Stimulated activated naive CD4-positive, alpha-beta T cell treated with Interleukin-2 at 50 U/mL for 16 hours (primary cell): ENCODE measurements at regions not wholly inside any gene's neighbourhood (a gene's known extent, or its start where the extent isn't known, plus 50 kb on each side); places are given as distances from the start of the nearest gene placed in this dataset.

Experiments used
- DNase-seq: peaks from one replicate; lab custom pipeline; 2025; lab: John Stamatoyannopoulos, UW

DNA sequence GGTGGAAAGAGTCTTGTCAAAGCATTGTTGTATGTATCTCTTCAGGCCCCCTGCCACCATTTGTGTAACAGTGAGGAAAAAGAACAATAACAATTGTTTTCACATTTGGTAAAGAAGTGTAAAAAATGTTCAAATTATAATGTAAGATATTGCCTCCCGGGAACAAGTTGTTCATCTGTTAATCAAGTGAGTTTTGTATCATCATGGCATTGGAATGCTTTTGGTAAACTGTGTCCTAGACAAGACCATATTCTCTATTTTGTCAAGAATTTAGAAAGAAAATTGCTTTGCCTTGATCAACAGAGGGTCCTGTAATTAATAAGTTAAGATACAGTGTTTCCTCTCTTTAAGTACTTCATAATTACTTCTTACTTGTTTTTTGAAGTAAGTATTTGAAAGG, 692.0 kb upstream of the NR5A2 start:
- no peak for DNase-seq

- no peak for DNase-seq
Observed at GRCh38 chr1:199336745-199337640, 690.5 kb upstream of the NR5A2 start.

- DNase-seq, result no peak
Observed at GRCh38 chr1:199338760-199339159, 688.8 kb upstream of the NR5A2 start.

GRCh38 chr1:199352351-199352750, 675.2 kb upstream of the NR5A2 start:
- no peak for DNase-seq

- no peak for DNase-seq
Observed at GRCh38 chr1:199353906-199354305, 673.6 kb upstream of the NR5A2 start.

- DNase-seq, result no peak
Observed at GRCh38 chr1:199356561-199356960, 670.9 kb upstream of the NR5A2 start.

DNA sequence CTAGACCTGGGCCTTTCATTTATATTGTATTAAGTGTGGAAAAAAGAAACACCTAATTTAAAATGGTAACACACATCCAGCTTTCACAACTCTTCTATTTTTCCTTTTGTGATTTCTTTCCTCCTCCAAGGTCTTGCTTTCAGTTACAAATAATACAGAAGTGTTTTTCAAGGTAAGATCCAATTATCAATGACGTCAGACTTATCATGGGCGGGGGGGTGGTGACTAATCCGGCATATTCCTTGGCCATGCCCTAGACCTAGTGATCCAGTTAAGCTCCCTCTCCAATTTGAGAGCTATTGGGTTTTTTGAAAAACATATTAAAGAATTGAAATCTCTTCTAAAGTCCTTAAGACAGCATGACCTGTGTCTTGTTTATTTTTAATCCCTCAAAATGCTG, 669.9 kb upstream of the NR5A2 start:
- no peak for DNase-seq

GRCh38 chr1:199362996-199363395, 664.5 kb upstream of the NR5A2 start:
- DNase-seq, result no peak

GRCh38 chr1:199373139-199373538, 654.4 kb upstream of the NR5A2 start:
- DNase-seq, result no peak

- DNase-seq, result no peak
Observed at GRCh38 chr1:199377211-199377610, 650.3 kb upstream of the NR5A2 start.

DNA sequence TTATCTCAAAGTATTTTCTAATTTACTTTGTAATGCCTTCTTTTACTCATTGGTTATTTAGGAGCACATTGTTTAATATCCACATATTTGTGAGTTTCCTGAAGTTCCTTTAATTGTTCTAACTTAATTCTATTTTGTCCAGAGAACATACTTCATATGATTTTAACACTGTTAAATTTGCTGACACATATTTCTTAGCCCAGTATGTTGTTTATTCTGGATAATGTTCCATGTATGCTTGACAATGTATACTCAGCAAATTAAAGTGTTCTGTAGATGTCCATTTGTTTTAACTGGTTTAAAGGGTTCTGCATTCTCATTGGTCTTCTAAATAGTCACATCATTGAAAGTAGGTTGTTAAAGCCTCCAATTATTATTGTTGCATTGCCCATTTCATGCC, 643.7 kb upstream of the NR5A2 start:
- DNase-seq, result no peak

GRCh38 chr1:199394856-199395255, 632.7 kb upstream of the NR5A2 start:
- no peak for DNase-seq

DNA sequence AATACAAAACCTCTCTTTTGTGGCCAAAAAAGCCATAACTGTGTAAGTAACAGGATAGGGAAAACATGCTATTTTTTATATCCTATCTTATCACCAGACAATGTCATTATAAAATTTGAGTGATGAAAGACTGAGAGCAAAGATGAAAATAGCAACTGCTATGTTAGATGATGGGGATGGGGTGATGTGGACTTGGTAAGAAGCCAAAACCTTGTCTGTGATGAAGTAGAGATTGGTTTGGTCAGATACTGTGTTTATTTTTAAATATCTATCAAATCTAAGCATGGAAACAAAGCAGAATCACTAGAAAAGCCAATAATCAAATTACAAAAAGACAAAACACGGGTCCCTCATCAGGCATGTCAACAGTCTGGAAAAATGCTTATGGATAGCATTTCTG, 631.1 kb upstream of the NR5A2 start:
- DNase-seq, result no peak

DNA sequence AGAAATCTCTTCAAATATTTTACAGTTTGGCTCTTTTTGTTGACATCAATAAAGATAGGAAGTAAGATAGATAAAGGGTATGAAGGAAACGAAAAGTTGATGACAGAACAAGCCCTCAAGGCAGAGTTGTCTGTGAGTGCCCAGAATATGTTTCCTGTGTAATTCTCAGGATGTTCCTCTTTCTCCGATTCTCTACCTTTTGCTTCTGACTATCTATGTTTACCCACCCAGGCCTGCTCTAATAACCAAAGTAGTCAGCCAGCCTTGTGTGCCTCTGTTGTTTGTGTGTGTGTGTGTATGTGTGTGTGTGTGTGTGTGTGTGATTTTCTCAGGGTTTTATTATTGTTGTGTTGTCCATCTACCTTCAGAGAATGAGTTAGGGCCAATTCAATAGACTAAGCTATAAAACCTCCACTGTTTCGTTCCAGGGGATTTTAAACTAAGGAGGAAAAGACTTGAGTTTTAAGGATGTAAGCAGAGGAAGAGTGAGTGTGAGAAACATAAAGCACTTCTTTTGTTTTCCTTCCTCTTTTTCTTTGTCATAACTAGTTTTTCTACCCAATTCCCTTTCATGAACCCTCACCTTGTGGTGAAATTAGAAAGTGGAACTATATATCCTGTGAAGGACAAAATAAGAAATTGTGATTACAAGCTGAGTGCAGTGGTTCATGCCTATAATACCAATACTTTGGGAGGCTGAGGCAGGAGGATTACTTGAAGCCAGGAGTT, 627.4 kb upstream of the NR5A2 start:
- no peak for DNase-seq

- DNase-seq, result no peak
Observed at GRCh38 chr1:199403531-199404116, 623.9 kb upstream of the NR5A2 start.

- no peak for DNase-seq
Observed at GRCh38 chr1:199404191-199404590, 623.3 kb upstream of the NR5A2 start.

DNA sequence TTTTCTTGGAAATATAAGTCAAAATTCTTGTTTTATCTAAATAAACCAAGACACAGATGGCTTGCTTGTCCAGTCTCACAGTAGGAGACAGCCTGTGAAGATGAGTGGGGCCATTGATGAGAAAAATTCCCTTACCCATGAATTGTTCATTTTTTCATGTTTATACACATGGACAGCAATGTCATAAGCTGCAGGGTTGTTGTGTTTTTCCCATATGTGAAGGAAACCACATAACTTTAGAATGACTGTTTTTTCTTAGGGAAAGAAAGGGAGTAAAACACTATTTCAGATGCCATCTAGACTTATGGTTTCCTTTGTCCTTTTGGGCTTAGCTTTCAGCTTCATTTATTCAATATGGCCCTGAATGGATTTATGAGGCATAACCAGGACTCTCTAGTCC, 622.5 kb upstream of the NR5A2 start:
- no peak for DNase-seq

GRCh38 chr1:199405634-199406196, 621.8 kb upstream of the NR5A2 start:
- no peak for DNase-seq

- no peak for DNase-seq
Observed at GRCh38 chr1:199410462-199410861, 617.0 kb upstream of the NR5A2 start.

GRCh38 chr1:199411506-199411905, 616.0 kb upstream of the NR5A2 start:
- no peak for DNase-seq

DNA sequence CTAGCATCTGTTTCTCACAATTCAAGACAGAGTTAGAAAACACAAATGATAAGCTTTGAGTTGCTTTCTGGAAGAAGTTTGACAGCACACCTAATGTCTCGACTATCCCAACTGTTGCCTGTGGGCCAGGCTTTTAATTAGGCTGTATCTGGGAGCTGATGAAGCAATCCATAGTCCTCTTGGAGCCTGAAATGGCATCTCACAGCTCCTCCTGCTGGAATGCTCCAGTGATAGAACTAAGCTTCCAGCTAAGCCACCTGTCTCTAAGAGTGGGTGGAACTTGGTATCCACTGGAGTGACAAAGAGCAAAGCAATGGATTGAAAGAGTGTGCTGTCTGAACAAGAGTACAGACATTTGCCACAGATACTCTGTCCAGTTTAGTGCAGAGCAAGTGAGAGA, 605.3 kb upstream of the NR5A2 start:
- DNase-seq, result no peak

GRCh38 chr1:199447906-199448305, 579.6 kb upstream of the NR5A2 start:
- DNase-seq, result no peak

DNA sequence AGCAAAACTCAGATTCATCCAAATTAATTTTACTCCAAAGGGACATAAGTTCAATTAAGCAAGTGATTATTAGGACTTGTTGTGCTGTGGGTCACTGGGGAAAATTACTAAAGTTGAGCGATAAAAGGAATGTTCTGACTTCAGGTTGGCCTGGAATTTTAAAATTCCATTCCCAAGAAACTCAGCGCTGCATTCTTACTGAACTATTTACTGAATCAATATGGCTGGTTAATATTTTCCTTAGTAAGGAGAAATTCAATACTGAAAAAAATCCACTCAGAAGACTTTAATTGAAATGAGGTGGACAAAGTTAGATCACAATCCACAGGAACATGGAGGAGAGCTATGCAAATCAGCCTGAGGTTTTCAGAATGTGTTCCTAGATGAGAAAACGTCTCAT, 578.9 kb upstream of the NR5A2 start:
- no peak for DNase-seq
